Activated CD4-positive, CD25-positive, alpha-beta regulatory T cell (primary cell): ENCODE measurements at regions not wholly inside any gene's neighbourhood (a gene's known extent, or its start where the extent isn't known, plus 50 kb on each side); places are given as distances from the start of the nearest gene placed in this dataset.
"Not testable (repeated sequence)": the region's sequence is repeated elsewhere in the genome, so short reads cannot be mapped to it uniquely, and the experiment has no call there.

Experiments used
- DNase-seq, 4 experiments: peaks; one replicate each; lab custom pipeline; 2025; lab: John Stamatoyannopoulos, UW

GRCh38 chr5:96172436-96172835, 210.8 kb upstream of the ELL2 start:
- DNase-seq: no peak

- DNase-seq: not testable (repeated sequence)
Observed at GRCh38 chr5:96171973-96172372, 210.3 kb upstream of the ELL2 start.

- not testable (repeated sequence) for DNase-seq
Observed at GRCh38 chr5:96170481-96171125, 209.0 kb upstream of the ELL2 start.

GRCh38 chr5:96168833-96169232, 207.2 kb upstream of the ELL2 start:
- DNase-seq: not testable (repeated sequence)

- no peak for DNase-seq
Observed at GRCh38 chr5:96159043-96159442, 197.4 kb upstream of the ELL2 start.

- no peak for DNase-seq
Observed at GRCh38 chr5:96157841-96158291, 196.2 kb upstream of the ELL2 start.

- no peak for DNase-seq
Observed at GRCh38 chr5:96157077-96157780, 195.6 kb upstream of the ELL2 start.

- no peak for DNase-seq
Observed at GRCh38 chr5:96155147-96155546, 193.5 kb upstream of the ELL2 start.

- DNase-seq: no peak
Observed at GRCh38 chr5:96151891-96152290, 190.2 kb upstream of the ELL2 start.

- DNase-seq: no peak
Observed at GRCh38 chr5:96150007-96150406, 188.4 kb upstream of the ELL2 start.

- DNase-seq: no peak
Observed at GRCh38 chr5:96149546-96149945, 187.9 kb upstream of the ELL2 start.

GRCh38 chr5:96149021-96149420, 187.4 kb upstream of the ELL2 start:
- DNase-seq: no peak

- DNase-seq: no peak
Observed at GRCh38 chr5:96148376-96148775, 186.7 kb upstream of the ELL2 start.

GRCh38 chr5:96147866-96148265, 186.2 kb upstream of the ELL2 start:
- DNase-seq: no peak

GRCh38 chr5:96146675-96147074, 185.0 kb upstream of the ELL2 start:
- DNase-seq: no peak

- DNase-seq: no peak
Observed at GRCh38 chr5:96144289-96144688, 182.6 kb upstream of the ELL2 start.

- DNase-seq: no peak
Observed at GRCh38 chr5:96143450-96143849, 181.8 kb upstream of the ELL2 start.

- no peak for DNase-seq
Observed at GRCh38 chr5:96142786-96143434, 181.3 kb upstream of the ELL2 start.

- no peak for DNase-seq
Observed at GRCh38 chr5:96142184-96142781, 180.6 kb upstream of the ELL2 start.

GRCh38 chr5:96141749-96142148, 180.1 kb upstream of the ELL2 start:
- DNase-seq: no peak

GRCh38 chr5:96140496-96140895, 178.8 kb upstream of the ELL2 start:
- DNase-seq: no peak

GRCh38 chr5:96140084-96140483, 178.4 kb upstream of the ELL2 start:
- DNase-seq: no peak

- DNase-seq: no peak
Observed at GRCh38 chr5:96134886-96135285, 173.2 kb upstream of the ELL2 start.
